ENCODE measurements at regions not wholly inside any gene's neighbourhood (a gene's known extent, or its start where the extent isn't known, plus 50 kb on each side); places are given as distances from the start of the nearest gene placed in this dataset.
A peak's percentile ranks its signal among the peaks of the same experiment; 100 is the strongest.

GRCh38 chr2:176817061-176817565 is 395.5 kb upstream of the HNRNPA3 start:
- H3K36me3 ChIP-seq (ENCODE audit: control insufficient read depth, insufficient read depth, low read length) = no peaks in the 10 kb centered on the region
- WGBS (ENCODE audit: extremely low coverage, insufficient coverage, low lambda C conversion rate) = no CpG with 5 or more reads among the region's 7 CpGs

GRCh38 chr2:176818076-176818475 is 394.5 kb upstream of the HNRNPA3 start:
- no peak overlapping the region for H3K4me2 ChIP-seq (ENCODE audit: low read length)
- H3K79me1 ChIP-seq (ENCODE audit: low read length) = no peaks in the 10 kb centered on the region
- DNase-seq = no peak
- no CpG with 5 or more reads among the region's 4 CpGs for WGBS (ENCODE audit: extremely low coverage, insufficient coverage, low lambda C conversion rate)
- no peak overlapping the region for H3K9ac ChIP-seq (ENCODE audit: low read length)
- no peak overlapping the region for H3K4me3 ChIP-seq (ENCODE audit: low read length)
- H3K79me2 ChIP-seq (ENCODE audit: control insufficient read depth, insufficient read depth, low read length) = no peaks in the 10 kb centered on the region
- H3K4me1 ChIP-seq (ENCODE audit: control insufficient read depth, low read depth, low read length) = no peaks in the 10 kb centered on the region
- H3K27me3 ChIP-seq (ENCODE audit: insufficient read depth, low read length, poor library complexity) = no peaks in the 10 kb centered on the region
- H2BK15ac ChIP-seq (replicated peaks; ENCODE audit: low read depth) = no peak overlapping the region
- no peak overlapping the region for H2BK5ac ChIP-seq (ENCODE audit: low read length)
- no peak overlapping the region for H3K4ac ChIP-seq (ENCODE audit: low read depth, low read length)
- H3K56ac ChIP-seq (ENCODE audit: low read length) = no peak overlapping the region
- H4K8ac ChIP-seq (ENCODE audit: low read depth, low read length) = no peak overlapping the region
- H3K27ac ChIP-seq (ENCODE audit: low read depth, low read length) = no peak overlapping the region
- H2BK120ac ChIP-seq (ENCODE audit: low read depth, low read length) = no peak overlapping the region
- H3K36me3 ChIP-seq (ENCODE audit: control insufficient read depth, insufficient read depth, low read length) = no peaks in the 10 kb centered on the region
- H2AK5ac ChIP-seq (ENCODE audit: low read length) = no peak overlapping the region
- H3K23ac ChIP-seq (ENCODE audit: low read length) = no peak overlapping the region
- no peak overlapping the region for H3K18ac ChIP-seq (ENCODE audit: low read length)
- no peak overlapping the region for H4K5ac ChIP-seq (ENCODE audit: low read length)

More at GRCh38 chr2:176817061-176817565, 395.5 kb upstream of the HNRNPA3 start:
- Histone ChIP-seq H4K5ac (ENCODE audit: low read length) (no peak overlapping the region), H3K9ac (ENCODE audit: low read length) (no peak overlapping the region), H3K79me2 (ENCODE audit: control insufficient read depth, insufficient read depth, low read length) (no peaks in the 10 kb centered on the region), H2BK15ac (replicated peaks; ENCODE audit: low read depth) (no peak overlapping the region), H3K4me3 (ENCODE audit: low read length) (no peak overlapping the region), H3K4ac (ENCODE audit: low read depth, low read length) (no peak overlapping the region), H2BK120ac (ENCODE audit: low read depth, low read length) (no peak overlapping the region), H3K4me1 (ENCODE audit: control insufficient read depth, low read depth, low read length) (no peaks in the 10 kb centered on the region), H2AK5ac (ENCODE audit: low read length) (no peak overlapping the region), H3K79me1 (ENCODE audit: low read length) (no peaks in the 10 kb centered on the region), H3K4me2 (ENCODE audit: low read length) (no peak overlapping the region), H3K23ac (ENCODE audit: low read length) (no peak overlapping the region), H4K8ac (ENCODE audit: low read depth, low read length) (no peak overlapping the region), H3K27me3 (ENCODE audit: insufficient read depth, low read length, poor library complexity) (no peaks in the 10 kb centered on the region), H2BK5ac (ENCODE audit: low read length) (no peak overlapping the region), H3K18ac (ENCODE audit: low read length) (no peak overlapping the region), H3K56ac (ENCODE audit: low read length) (no peak overlapping the region), H3K27ac (ENCODE audit: low read depth, low read length) (no peak overlapping the region)
- DNase-seq = peak; percentile 65

GRCh38 chr2:176818617-176819016 is 394.0 kb upstream of the HNRNPA3 start:
- no peak overlapping the region for H4K5ac ChIP-seq (ENCODE audit: low read length)
- H3K4me1 ChIP-seq (ENCODE audit: control insufficient read depth, low read depth, low read length) = no peaks in the 10 kb centered on the region
- no peak overlapping the region for H3K4me2 ChIP-seq (ENCODE audit: low read length)
- H3K27me3 ChIP-seq (ENCODE audit: insufficient read depth, low read length, poor library complexity) = no peaks in the 10 kb centered on the region
- no peak overlapping the region for H2BK15ac ChIP-seq (replicated peaks; ENCODE audit: low read depth)
- H3K23ac ChIP-seq (ENCODE audit: low read length) = no peak overlapping the region
- no peak overlapping the region for H4K8ac ChIP-seq (ENCODE audit: low read depth, low read length)
- H2BK5ac ChIP-seq (ENCODE audit: low read length) = no peak overlapping the region
- H2BK120ac ChIP-seq (ENCODE audit: low read depth, low read length) = no peak overlapping the region
- H3K9ac ChIP-seq (ENCODE audit: low read length) = no peak overlapping the region
- no peak overlapping the region for H3K4me3 ChIP-seq (ENCODE audit: low read length)
- H3K18ac ChIP-seq (ENCODE audit: low read length) = no peak overlapping the region
- no peak overlapping the region for H2AK5ac ChIP-seq (ENCODE audit: low read length)
- no peaks in the 10 kb centered on the region for H3K79me2 ChIP-seq (ENCODE audit: control insufficient read depth, insufficient read depth, low read length)
- DNase-seq = no peak
- H3K56ac ChIP-seq (ENCODE audit: low read length) = no peak overlapping the region
- H3K4ac ChIP-seq (ENCODE audit: low read depth, low read length) = no peak overlapping the region
- H3K27ac ChIP-seq (ENCODE audit: low read depth, low read length) = no peak overlapping the region
- WGBS (ENCODE audit: extremely low coverage, insufficient coverage, low lambda C conversion rate) = no CpG with 5 or more reads among the region's 7 CpGs
- no peaks in the 10 kb centered on the region for H3K79me1 ChIP-seq (ENCODE audit: low read length)
- H3K36me3 ChIP-seq (ENCODE audit: control insufficient read depth, insufficient read depth, low read length) = no peaks in the 10 kb centered on the region

- H3K9ac ChIP-seq (ENCODE audit: low read length) = no peak overlapping the region
- H3K4me2 ChIP-seq (ENCODE audit: low read length) = no peak overlapping the region
- no peaks in the 10 kb centered on the region for H3K27me3 ChIP-seq (ENCODE audit: insufficient read depth, low read length, poor library complexity)
- no peaks in the 10 kb centered on the region for H3K4me1 ChIP-seq (ENCODE audit: control insufficient read depth, low read depth, low read length)
- H2AK5ac ChIP-seq (ENCODE audit: low read length) = no peak overlapping the region
- H2BK120ac ChIP-seq (ENCODE audit: low read depth, low read length) = no peak overlapping the region
- H3K27ac ChIP-seq (ENCODE audit: low read depth, low read length) = no peak overlapping the region
- H3K4me3 ChIP-seq (ENCODE audit: low read length) = no peak overlapping the region
- no peak overlapping the region for H2BK15ac ChIP-seq (replicated peaks; ENCODE audit: low read depth)
- no peak overlapping the region for H3K23ac ChIP-seq (ENCODE audit: low read length)
- no peak overlapping the region for H4K5ac ChIP-seq (ENCODE audit: low read length)
- WGBS (ENCODE audit: extremely low coverage, insufficient coverage, low lambda C conversion rate) = no CpG with 5 or more reads among the region's 4 CpGs
- no peaks in the 10 kb centered on the region for H3K36me3 ChIP-seq (ENCODE audit: control insufficient read depth, insufficient read depth, low read length)
- no peak overlapping the region for H2BK5ac ChIP-seq (ENCODE audit: low read length)
- no peak overlapping the region for H3K18ac ChIP-seq (ENCODE audit: low read length)
- H3K4ac ChIP-seq (ENCODE audit: low read depth, low read length) = no peak overlapping the region
- DNase-seq = no peak
- no peaks in the 10 kb centered on the region for H3K79me1 ChIP-seq (ENCODE audit: low read length)
- no peaks in the 10 kb centered on the region for H3K79me2 ChIP-seq (ENCODE audit: control insufficient read depth, insufficient read depth, low read length)
- no peak overlapping the region for H4K8ac ChIP-seq (ENCODE audit: low read depth, low read length)
- H3K56ac ChIP-seq (ENCODE audit: low read length) = no peak overlapping the region
These were observed 393.3 kb upstream of the HNRNPA3 start for GRCh38 chr2:176819306-176819705.

GRCh38 chr2:176820371-176820932 is 392.1 kb upstream of the HNRNPA3 start:
- Histone ChIP-seq H3K4me2 (ENCODE audit: low read length) (no peak overlapping the region), H3K27me3 (ENCODE audit: insufficient read depth, low read length, poor library complexity) (no peaks in the 10 kb centered on the region), H2BK120ac (ENCODE audit: low read depth, low read length) (no peak overlapping the region), H2BK5ac (ENCODE audit: low read length) (no peak overlapping the region), H3K4me1 (ENCODE audit: control insufficient read depth, low read depth, low read length) (no peaks in the 10 kb centered on the region), H3K4ac (ENCODE audit: low read depth, low read length) (no peak overlapping the region), H4K5ac (ENCODE audit: low read length) (no peak overlapping the region), H3K56ac (ENCODE audit: low read length) (no peak overlapping the region), H3K79me1 (ENCODE audit: low read length) (no peaks in the 10 kb centered on the region), H3K9ac (ENCODE audit: low read length) (no peak overlapping the region), H4K8ac (ENCODE audit: low read depth, low read length) (no peak overlapping the region), H3K36me3 (ENCODE audit: control insufficient read depth, insufficient read depth, low read length) (no peaks in the 10 kb centered on the region), H3K4me3 (ENCODE audit: low read length) (no peak overlapping the region), H3K23ac (ENCODE audit: low read length) (no peak overlapping the region), H3K18ac (ENCODE audit: low read length) (no peak overlapping the region), H3K79me2 (ENCODE audit: control insufficient read depth, insufficient read depth, low read length) (no peaks in the 10 kb centered on the region), H2AK5ac (ENCODE audit: low read length) (no peak overlapping the region), H3K27ac (ENCODE audit: low read depth, low read length) (no peak overlapping the region), H2BK15ac (replicated peaks; ENCODE audit: low read depth) (no peak overlapping the region)
- DNase-seq = no peak

- Histone ChIP-seq H4K5ac (ENCODE audit: low read length) (no peak overlapping the region), H3K4ac (ENCODE audit: low read depth, low read length) (no peak overlapping the region), H3K27ac (ENCODE audit: low read depth, low read length) (no peak overlapping the region), H3K23ac (ENCODE audit: low read length) (no peak overlapping the region), H3K4me3 (ENCODE audit: low read length) (no peak overlapping the region), H3K79me1 (ENCODE audit: low read length) (no peaks in the 10 kb centered on the region), H3K79me2 (ENCODE audit: control insufficient read depth, insufficient read depth, low read length) (no peaks in the 10 kb centered on the region), H3K18ac (ENCODE audit: low read length) (no peak overlapping the region), H3K9ac (ENCODE audit: low read length) (no peak overlapping the region), H2BK15ac (replicated peaks; ENCODE audit: low read depth) (no peak overlapping the region), H3K27me3 (ENCODE audit: insufficient read depth, low read length, poor library complexity) (no peaks in the 10 kb centered on the region), H3K36me3 (ENCODE audit: control insufficient read depth, insufficient read depth, low read length) (no peaks in the 10 kb centered on the region), H2BK120ac (ENCODE audit: low read depth, low read length) (no peak overlapping the region), H3K4me2 (ENCODE audit: low read length) (no peak overlapping the region), H2AK5ac (ENCODE audit: low read length) (no peak overlapping the region), H4K8ac (ENCODE audit: low read depth, low read length) (no peak overlapping the region), H2BK5ac (ENCODE audit: low read length) (no peak overlapping the region), H3K56ac (ENCODE audit: low read length) (no peak overlapping the region), H3K4me1 (ENCODE audit: control insufficient read depth, low read depth, low read length) (no peaks in the 10 kb centered on the region)
- DNase-seq = peak; percentile 21
- WGBS (ENCODE audit: extremely low coverage, insufficient coverage, low lambda C conversion rate) = no CpG with 5 or more reads among the region's 4 CpGs
These were observed 391.2 kb upstream of the HNRNPA3 start for GRCh38 chr2:176821350-176821749.
